Hematopoietic multipotent progenitor cell treated with erythropoietin and hydrocortisone succinate and interleukin-3 and kit ligand, for 4 days (in vitro differentiated cells): ENCODE measurements at regions not wholly inside any gene's neighbourhood (a gene's known extent, or its start where the extent isn't known, plus 50 kb on each side); places are given as distances from the start of the nearest gene placed in this dataset.
A peak's percentile ranks its signal among the peaks of the same experiment; 100 is the strongest.

ENCODE experiments used
- DNase-seq: peaks from one replicate; pipeline ENCODE4 v3.0.0-alpha.2; 2015

- no peak for DNase-seq
Measured at GRCh38 chr17:63349478-63350000, 96.6 kb downstream of the CYB561 start.

- DNase-seq, result no peak
Measured at GRCh38 chr17:63350364-63350763, 95.7 kb downstream of the CYB561 start.

- no peak for DNase-seq
Measured at GRCh38 chr17:63354256-63354655, 91.8 kb downstream of the CYB561 start.

- no peak for DNase-seq
Measured at GRCh38 chr17:63356337-63356757, 89.8 kb downstream of the CYB561 start.

- DNase-seq, result no peak
Measured at GRCh38 chr17:63358111-63358839, 87.8 kb downstream of the CYB561 start.

DNA sequence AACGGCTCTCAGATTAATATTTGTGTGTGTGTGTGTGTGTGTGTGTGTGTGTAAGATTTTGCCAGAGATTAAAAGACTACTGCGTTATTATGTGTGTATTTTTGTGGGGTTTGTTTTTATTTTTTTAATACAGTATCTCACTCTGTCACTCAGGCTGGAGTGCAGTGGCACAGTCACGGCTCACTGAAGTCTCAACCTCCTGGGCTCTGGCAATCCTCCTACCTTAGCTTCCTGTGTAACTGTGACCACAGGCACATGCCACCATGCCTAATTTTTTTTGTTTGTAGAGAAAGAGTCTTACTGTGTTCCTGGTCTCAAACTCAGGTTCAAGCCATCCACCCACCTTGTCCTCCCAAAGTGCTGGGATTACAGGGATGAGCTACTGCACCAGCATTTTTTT, 87.2 kb downstream of the CYB561 start:
- DNase-seq, result no peak

- no peak for DNase-seq
Measured at GRCh38 chr17:63361182-63361581, 84.9 kb downstream of the CYB561 start.

DNA sequence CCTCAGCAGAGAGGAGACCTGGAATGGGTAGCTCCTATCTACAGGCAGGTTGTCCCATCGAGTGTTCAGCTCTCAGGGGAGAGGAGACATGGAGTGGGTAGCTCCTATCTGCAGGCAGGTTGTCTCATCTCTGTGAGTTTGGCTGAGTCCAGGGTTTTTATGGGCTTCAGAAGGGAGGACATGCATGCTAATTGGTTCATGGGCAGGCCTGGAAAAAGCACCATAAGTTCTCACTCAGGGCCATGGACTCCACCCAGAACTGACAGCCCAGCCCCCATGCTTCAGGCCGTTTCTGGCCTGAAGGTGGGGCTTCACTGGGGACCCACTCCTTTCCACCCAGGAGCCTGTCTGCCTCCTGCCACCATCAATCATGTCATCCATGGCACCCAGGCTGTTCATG, 84.0 kb downstream of the CYB561 start:
- DNase-seq, result no peak

DNA sequence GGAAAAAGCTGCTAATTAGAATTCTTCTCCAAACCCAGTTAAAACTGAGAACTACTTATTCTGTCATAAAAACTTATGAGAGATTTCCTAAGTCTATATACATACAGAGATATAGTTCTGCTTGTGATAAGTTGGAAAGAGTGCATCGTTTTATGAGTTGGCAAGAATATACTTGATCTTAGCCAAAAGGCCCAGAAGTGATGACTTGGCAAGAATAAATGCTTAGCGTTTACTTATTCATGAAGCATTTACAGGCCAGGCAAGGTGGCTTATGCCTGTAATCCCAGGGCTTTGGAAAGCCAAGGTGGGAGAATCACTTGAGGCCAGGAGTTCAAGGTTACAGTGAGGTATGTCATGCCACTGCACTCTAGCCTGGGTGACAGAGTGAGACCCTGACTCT, 81.7 kb downstream of the CYB561 start:
- DNase-seq, result no peak

DNA sequence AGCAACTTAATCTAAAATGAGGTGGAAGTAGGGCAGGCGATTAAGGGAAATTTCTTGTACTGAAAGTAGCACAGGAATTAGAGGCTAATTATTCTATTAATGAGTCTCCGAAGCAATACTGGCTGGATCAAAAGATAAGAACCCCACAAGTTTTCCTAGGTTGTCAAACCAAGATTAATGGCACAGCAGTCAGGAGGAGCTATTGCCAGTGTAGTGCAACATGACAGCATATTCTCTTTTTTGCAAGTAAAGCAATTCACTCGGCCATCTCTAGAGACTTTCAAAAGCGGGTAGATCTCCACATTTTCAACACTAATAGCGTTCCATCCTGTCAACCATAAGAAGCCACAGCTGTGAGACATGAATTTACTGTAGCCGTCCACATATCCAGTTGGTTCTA, 81.2 kb downstream of the CYB561 start:
- no peak for DNase-seq

- DNase-seq, result no peak
Measured at GRCh38 chr17:63365366-63366240, 80.5 kb downstream of the CYB561 start.

GRCh38 chr17:63366241-63366566, 79.9 kb downstream of the CYB561 start:
- no peak for DNase-seq

GRCh38 chr17:63369233-63369632, 76.9 kb downstream of the CYB561 start:
- DNase-seq, result no peak

DNA sequence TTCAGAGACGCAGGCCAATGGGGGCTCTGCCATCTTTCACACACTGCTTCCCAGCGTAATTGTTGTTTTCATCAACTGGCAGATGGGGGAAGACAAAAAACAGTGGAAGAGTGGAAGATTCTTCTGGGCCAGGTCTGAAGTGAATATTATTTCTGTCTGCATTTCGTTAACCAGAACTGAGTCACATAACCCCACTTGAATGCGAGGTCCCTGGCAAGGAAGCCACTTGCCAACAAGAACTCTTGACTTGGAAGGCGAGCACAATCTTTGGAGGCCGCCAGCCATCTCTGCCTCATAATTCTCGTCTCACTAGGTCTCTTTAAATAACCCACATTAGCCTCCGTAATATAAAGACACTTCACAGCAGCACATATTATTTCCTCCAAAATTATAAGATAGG, 75.4 kb downstream of the CYB561 start:
- DNase-seq, result no peak

- DNase-seq, result no peak
Measured at GRCh38 chr17:63376949-63377348, 69.2 kb downstream of the CYB561 start.

GRCh38 chr17:63378411-63379375, 67.4 kb downstream of the CYB561 start:
- DNase-seq, result peak; percentile 88

- DNase-seq, result no peak
Measured at GRCh38 chr17:63379636-63380035, 66.5 kb downstream of the CYB561 start.

DNA sequence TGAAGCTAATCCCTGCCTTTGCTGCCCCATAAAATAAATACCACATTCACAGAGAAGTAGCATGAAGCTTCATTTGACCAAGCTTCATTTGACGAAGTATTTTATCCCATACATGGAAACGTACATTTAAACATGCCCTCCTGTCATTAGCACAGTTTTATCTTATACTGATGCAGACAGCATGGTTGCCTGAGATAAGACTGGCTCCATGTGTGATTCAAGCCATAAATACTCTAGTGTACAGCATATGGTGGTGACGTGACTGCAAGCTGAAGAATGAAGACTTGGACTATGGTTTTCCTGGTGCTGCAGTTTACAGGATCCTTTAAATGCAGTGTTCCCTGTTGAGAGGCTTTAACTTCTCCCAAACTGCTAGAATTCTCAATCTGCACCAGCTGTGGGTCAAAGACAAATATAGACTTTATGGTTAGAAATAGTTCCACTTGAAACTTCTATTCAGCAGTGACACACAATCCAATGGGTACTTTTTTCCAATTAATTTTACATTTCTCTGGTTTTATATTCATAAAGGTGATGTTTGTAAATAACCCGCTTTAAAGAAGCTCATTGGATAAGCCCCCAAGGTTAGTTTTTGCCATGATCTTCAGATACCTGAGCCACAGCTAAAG, 64.9 kb downstream of the CYB561 start:
- peak; percentile 91 for DNase-seq

DNA sequence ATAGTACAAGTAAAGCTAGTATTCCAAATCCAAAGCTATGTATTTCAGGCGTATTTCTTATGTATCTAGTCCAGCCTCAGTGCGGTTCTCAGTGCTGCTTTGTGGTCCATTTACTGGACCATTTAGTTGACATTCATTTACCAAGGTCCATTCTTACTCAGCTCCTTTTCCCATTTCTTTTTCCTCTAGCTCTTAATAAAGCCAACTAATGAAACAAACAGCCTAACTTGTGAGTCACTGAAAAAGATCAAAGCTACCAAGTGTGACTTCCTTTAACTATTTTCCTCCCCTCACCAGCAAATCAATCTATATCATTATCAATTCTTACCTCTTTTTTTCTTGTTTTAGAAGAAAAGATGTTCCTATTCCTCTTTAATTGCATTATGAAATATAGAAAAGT, 64.0 kb downstream of the CYB561 start:
- DNase-seq, result no peak
